Skeletal muscle satellite cell (primary cell): ENCODE measurements at regions not wholly inside any gene's neighbourhood (a gene's known extent, or its start where the extent isn't known, plus 50 kb on each side); places are given as distances from the start of the nearest gene placed in this dataset.

Source experiments
- H3K27me3 ChIP-seq: 2 replicates; pipeline ENCODE4 v1.7.0; 2013; ENCODE audit warnings: low read length; ENCODE audit not compliant: control insufficient read depth, insufficient read depth
- H3K36me3 ChIP-seq: 2 replicates; pipeline ENCODE4 v1.7.0; 2013; ENCODE audit warnings: mild to moderate bottlenecking, control low read depth, low read length; ENCODE audit not compliant: insufficient read depth
- H3K4me1 ChIP-seq: 2 replicates; pipeline ENCODE4 v1.7.0; 2013; ENCODE audit warnings: low read length; ENCODE audit not compliant: control insufficient read depth, insufficient read depth
- H3K4me2 ChIP-seq: 2 replicates; pipeline ENCODE4 v1.7.0; 2013; ENCODE audit warnings: mild to moderate bottlenecking, low read length
- H3K4me3 ChIP-seq: 2 replicates; pipeline ENCODE4 v1.7.0; 2013; ENCODE audit warnings: low read length
- H3K9ac ChIP-seq: 2 replicates; pipeline ENCODE4 v1.7.0; 2013; ENCODE audit warnings: mild to moderate bottlenecking, low read depth, low read length, moderate library complexity
- H3K9me3 ChIP-seq: replicated peaks from 2 replicates; pipeline ENCODE4 v1.7.0; 2013; ENCODE audit warnings: mild to moderate bottlenecking, control low read depth, low read length

DNA sequence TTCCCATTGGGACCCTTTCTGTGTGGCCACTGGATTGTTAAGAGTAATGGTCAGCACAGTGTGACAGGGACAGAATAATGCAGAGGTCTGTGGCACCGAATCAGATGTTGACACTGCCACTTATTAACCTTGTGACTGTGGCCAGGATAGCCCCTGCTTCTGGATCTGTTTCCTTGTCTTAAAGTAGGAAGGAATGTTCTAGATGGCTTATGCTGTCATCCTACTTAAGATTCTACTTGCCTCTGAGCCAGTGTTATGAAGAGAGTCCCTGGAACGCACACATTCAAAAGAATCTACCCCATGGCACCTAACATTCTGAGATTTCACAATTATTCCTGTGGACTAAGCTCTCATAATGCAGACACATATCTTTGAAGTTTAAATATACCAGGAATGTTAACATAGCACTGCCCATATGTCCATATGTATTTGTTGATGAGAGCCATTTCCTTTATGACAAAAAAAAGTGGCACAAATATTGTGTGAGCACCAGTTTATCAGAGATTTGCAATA lies 612.7 kb downstream of the TLR4 start:
- H3K36me3 ChIP-seq = no peaks in the 10 kb centered on the region
- H3K4me3 ChIP-seq = no peak overlapping the region
- no peak overlapping the region for H3K4me2 ChIP-seq

DNA sequence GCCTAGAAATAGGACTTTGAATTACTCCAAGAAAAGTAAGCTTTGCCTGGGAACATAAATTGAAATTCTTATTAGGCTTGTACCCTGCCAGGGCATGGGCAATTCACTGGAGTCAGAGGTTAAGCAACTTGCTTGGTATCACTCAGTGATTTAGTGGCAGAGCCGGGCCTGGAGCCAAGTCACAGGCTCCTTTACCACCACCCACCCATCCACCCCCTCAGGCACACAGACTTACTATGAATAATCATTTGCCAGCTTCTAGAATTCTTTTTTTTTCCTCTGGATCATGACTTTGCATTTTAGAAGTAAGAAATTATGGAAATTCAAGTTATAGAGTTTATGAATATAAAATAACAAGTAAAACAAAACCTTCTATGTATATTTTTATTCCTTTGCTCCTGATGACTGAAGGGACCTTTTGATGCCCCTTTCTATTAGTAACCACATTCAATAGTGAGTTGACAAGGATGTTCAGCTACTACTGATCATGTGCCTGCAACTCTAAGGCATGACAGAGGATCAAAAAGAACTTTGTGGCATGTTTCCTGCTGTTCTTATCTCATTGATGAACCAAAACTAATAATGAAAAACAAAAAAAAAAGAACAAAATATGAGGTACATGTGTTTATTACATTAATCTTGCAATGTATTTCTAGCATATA lies 614.7 kb downstream of the TLR4 start:
- H3K4me1 ChIP-seq = peaks cover 16% of the 10 kb centered on the region

More for the DNA sequence above, 612.7 kb downstream of the TLR4 start:
- Histone ChIP-seq H3K27me3 (no peaks in the 10 kb centered on the region), H3K4me1 (peaks cover 16% of the 10 kb centered on the region), H3K9me3 (no peaks in the 10 kb centered on the region), H3K9ac (no peak overlapping the region)

DNA sequence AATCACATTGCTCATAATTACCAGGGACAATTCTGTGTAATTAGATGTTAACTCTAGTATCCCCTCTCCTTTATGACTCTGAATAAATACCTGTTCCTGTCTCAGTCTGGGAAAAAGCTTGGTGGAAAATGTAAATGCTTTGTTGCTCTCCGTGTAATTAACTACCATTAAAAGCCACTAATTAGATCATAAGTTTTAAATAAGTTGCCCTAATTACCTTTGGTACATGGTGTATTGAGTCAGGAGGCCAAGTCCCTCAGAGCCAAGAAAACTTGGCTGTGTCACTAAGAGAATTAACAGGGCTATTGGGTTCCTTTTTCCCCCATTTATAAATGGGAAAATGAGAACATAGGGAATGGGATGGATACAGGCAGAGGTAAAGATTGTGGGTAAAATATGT lies 617.6 kb downstream of the TLR4 start:
- Histone ChIP-seq H3K27me3 (no peaks in the 10 kb centered on the region), H3K4me1 (peaks cover 16% of the 10 kb centered on the region), H3K9ac (no peak overlapping the region), H3K4me2 (no peak overlapping the region), H3K4me3 (no peak overlapping the region), H3K9me3 (no peaks in the 10 kb centered on the region), H3K36me3 (no peaks in the 10 kb centered on the region)

More for the DNA sequence above, 614.7 kb downstream of the TLR4 start:
- H3K36me3 ChIP-seq = no peaks in the 10 kb centered on the region
- peak overlapping the region; percentile 13 for H3K4me2 ChIP-seq
- H3K4me3 ChIP-seq = no peak overlapping the region
- H3K9ac ChIP-seq = peak overlapping the region; percentile 6
- no peaks in the 10 kb centered on the region for H3K9me3 ChIP-seq
- no peaks in the 10 kb centered on the region for H3K27me3 ChIP-seq

DNA sequence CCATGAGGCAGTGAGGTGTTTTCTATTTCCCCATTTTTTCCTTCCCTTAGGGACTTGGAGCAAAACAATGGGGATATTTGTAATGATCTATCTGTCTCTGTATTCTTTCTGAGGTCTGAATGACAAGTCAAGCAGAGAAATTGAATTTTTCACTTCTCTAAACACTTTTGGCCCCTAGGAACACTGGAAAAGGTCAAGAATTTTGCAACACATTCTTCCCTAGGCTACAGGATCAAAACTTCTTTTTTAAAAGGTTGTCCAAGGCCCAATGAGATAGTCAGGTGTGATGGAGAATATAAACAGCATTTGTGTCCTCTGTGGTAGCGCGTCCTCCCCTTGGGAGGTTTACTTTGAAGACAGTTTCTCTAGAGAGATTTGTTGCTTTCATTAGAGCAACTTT lies 620.5 kb downstream of the TLR4 start:
- Histone ChIP-seq H3K4me3 (no peak overlapping the region), H3K36me3 (no peaks in the 10 kb centered on the region), H3K9ac (no peak overlapping the region), H3K4me2 (no peak overlapping the region), H3K27me3 (no peaks in the 10 kb centered on the region), H3K4me1 (peaks cover under 1% of the 10 kb centered on the region), H3K9me3 (no peaks in the 10 kb centered on the region)

DNA sequence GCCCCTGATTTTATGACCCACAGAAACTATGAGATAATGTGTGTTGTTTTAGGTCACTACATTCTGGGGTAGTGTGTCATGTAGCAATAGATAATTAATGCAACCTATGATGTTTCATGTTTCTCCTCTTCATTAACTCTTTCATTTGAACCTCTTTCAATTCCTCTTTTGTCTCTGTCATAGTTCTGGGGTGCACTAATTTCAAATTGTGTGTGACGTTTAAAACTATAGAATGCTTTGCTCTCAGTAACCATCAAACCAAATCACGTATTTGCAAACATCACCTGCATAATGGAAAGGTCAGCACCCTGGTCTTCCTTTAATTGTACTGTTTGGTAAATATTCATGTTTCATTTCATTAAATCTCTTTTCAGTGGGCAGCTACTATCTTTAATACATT lies 621.6 kb downstream of the TLR4 start:
- H3K4me1 ChIP-seq = no peaks in the 10 kb centered on the region
- H3K4me3 ChIP-seq = no peak overlapping the region
- no peaks in the 10 kb centered on the region for H3K36me3 ChIP-seq
- H3K9me3 ChIP-seq = no peaks in the 10 kb centered on the region
- H3K4me2 ChIP-seq = no peak overlapping the region
- no peak overlapping the region for H3K9ac ChIP-seq
- H3K27me3 ChIP-seq = no peaks in the 10 kb centered on the region

DNA sequence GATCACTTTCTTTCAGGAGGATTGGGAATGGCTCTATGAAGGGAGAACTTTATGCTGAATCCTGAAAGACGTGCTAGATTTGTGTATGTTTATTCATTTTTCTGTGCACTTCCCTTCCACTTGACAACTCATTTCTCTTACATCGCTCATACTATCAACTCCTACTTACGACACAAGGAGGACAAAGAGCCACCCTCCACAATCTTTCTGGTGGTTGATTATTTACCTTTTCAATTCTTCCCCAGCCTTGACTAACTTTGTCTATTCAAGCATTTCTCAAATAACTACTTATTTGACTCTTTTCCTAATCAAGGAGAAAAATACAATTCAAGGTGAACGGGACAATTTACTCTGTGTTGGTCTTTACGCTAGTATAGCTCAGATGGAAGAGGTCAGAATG lies 622.1 kb downstream of the TLR4 start:
- H3K9me3 ChIP-seq = no peaks in the 10 kb centered on the region
- H3K27me3 ChIP-seq = no peaks in the 10 kb centered on the region
- H3K4me3 ChIP-seq = no peak overlapping the region
- H3K4me2 ChIP-seq = no peak overlapping the region
- peaks cover 2% of the 10 kb centered on the region for H3K4me1 ChIP-seq
- H3K9ac ChIP-seq = no peak overlapping the region
- H3K36me3 ChIP-seq = no peaks in the 10 kb centered on the region

DNA sequence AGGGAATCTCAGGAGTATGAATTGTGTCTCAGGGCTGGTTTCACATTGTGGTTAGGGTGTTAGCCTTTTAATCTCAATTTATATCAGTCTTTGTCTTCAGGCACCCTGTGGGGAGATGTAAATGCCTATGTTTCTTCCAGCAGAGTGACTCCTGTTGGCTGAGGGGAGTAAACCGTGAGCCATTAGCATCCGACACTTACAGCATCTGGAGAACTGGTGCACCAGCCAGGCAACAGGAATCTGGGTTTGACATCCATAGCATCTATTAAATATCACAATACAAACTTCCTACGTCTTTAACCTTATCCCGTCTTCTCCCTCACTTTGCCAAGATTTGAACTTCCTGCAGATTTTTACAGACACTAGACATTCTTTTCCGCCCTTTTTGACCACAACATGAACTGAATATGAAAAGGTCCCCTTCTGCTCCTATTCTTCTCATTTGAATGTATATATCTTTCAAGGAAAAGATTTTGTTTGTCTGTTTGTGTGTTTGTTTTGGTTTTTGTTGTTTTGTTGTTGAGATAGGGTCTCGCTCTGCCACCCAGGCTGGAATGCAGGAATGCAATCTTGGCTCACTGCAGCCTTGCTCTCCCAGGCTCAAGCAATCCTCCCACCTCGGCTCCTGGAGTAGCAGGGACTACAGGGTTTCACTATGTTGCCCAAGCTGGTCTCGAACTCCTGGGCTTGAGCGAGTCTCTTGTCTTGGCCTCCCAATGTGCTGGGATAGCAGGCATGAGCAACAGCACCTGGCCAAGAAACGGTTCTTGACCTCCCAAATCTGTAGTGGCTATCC lies 626.2 kb downstream of the TLR4 start:
- H3K9ac ChIP-seq = no peak overlapping the region
- no peaks in the 10 kb centered on the region for H3K27me3 ChIP-seq
- no peak overlapping the region for H3K4me2 ChIP-seq
- H3K4me3 ChIP-seq = no peak overlapping the region
- H3K36me3 ChIP-seq = no peaks in the 10 kb centered on the region
- H3K9me3 ChIP-seq = no peaks in the 10 kb centered on the region
- H3K4me1 ChIP-seq = peaks cover 12% of the 10 kb centered on the region

DNA sequence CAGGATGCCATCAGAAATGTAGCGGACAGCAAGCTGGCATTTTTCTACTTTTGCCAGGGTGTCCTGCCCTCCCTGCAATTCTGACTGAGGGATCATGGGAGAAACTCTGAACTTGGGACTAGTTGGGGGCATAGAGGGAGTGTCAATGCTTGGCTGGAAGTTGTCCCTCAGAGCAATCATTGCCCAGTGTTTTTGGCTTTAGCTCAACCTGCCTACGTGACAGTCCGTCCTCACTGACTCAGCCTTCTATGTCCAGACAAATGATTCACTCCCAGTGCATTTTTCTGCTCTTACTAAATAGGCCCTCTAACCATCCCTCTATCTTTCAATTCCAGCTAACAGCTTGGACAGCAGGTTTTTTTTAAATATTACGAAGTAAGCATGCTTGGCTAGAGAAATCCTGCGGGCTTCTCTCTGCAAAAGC lies 627.4 kb downstream of the TLR4 start:
- Histone ChIP-seq H3K9ac (no peak overlapping the region), H3K36me3 (no peaks in the 10 kb centered on the region), H3K4me1 (peaks cover 17% of the 10 kb centered on the region), H3K27me3 (no peaks in the 10 kb centered on the region), H3K9me3 (no peaks in the 10 kb centered on the region), H3K4me3 (no peak overlapping the region), H3K4me2 (no peak overlapping the region)

DNA sequence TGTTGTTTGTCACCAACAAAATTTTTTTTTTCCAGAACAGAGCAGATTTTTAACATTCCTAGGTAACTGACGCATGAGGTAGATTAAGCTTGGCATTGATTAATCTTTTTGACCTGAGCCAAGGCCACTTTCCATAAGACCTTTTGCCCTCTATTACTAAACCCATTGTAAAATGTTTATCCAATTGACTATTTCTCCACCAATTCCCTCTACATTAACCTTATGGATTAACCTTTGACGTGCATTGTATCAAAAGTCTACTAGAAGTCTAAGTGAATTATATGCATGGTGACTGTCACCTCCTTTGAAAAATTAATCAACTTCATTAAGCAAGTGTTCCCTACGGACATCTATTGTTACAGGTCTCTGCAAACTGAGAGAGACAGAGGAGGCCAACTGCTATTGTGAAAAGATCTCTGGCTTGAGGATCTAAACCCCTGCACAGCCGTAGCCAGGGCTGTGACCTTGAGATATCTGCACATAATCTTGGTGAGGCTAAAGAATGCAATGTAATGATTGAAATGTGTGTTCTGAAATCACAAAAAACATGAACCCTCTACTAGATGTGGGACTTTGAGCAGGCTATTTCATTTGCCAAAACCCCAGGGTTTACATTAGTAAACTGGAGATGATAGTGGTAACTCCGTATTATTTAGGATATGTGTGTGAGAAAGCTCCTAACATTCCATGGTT lies 632.2 kb downstream of the TLR4 start:
- Histone ChIP-seq H3K9ac (no peak overlapping the region), H3K9me3 (no peaks in the 10 kb centered on the region), H3K36me3 (no peaks in the 10 kb centered on the region), H3K4me2 (no peak overlapping the region), H3K4me1 (peaks cover 15% of the 10 kb centered on the region), H3K4me3 (no peak overlapping the region), H3K27me3 (no peaks in the 10 kb centered on the region)

DNA sequence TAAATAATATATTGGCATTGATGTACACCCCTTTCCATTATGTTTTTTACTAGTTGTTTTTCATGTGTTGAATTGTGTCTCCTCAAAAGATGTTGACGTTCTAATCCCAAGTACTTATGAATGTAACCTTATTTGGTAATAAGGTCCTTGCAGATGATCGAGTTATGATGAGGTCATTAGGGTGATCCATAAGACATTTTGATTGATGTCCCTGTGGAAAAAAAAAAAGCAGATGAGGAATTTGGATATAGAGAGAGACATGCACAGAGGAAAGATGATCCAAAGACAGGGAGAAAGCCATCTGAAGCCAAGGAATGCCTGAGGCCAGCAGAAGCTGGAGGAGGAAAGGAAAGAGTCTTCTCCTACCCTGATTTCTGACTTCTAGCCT lies 632.7 kb downstream of the TLR4 start:
- Histone ChIP-seq H3K9ac (no peak overlapping the region), H3K27me3 (no peaks in the 10 kb centered on the region), H3K4me1 (peaks cover 11% of the 10 kb centered on the region), H3K4me3 (no peak overlapping the region), H3K9me3 (no peaks in the 10 kb centered on the region), H3K4me2 (no peak overlapping the region), H3K36me3 (no peaks in the 10 kb centered on the region)

DNA sequence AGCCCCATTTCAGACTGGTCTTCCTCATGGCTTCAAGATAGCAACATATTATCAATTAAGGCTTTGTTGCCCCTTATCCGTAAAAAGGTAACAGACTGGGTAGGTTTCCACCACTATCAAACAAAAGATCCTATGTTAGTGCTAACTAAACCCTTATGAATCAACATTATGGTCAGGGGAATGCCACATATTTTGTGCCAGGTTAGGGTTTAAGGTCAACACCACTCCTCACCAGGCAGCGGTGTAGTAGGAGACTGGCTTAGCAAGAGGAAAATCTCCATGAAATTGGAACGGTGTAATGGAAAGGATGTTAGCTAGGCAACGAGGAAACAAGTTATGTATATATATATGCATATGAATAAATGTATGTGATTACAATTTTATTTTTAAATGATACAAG lies 655.8 kb downstream of the TLR4 start:
- no peaks in the 10 kb centered on the region for H3K27me3 ChIP-seq
- no peak overlapping the region for H3K4me3 ChIP-seq
- no peaks in the 10 kb centered on the region for H3K36me3 ChIP-seq
- peaks cover 6% of the 10 kb centered on the region for H3K9me3 ChIP-seq
- H3K9ac ChIP-seq = no peak overlapping the region
- peaks cover 15% of the 10 kb centered on the region for H3K4me1 ChIP-seq
- H3K4me2 ChIP-seq = no peak overlapping the region
